Esophagus squamous epithelium (tissue), 5 donors: ENCODE measurements at regions not wholly inside any gene's neighbourhood (a gene's known extent, or its start where the extent isn't known, plus 50 kb on each side); places are given as distances from the start of the nearest gene placed in this dataset.

ENCODE experiments used
- DNase-seq: peaks from one replicate; lab custom pipeline; 2025; lab: John Stamatoyannopoulos, UW
- H3K27ac ChIP-seq, 4 donors: fragments of 200-600 bp; sonication (generic); one replicate each; pipeline ENCODE4 v1.5.1; 2016 to 2019; ENCODE audit warnings: mild to moderate bottlenecking in 1 of 4
- H3K27me3 ChIP-seq, 4 donors: fragments of 200-600 bp; sonication (generic); 1 replicate in 3 of 4; 2 replicates in 1 of 4; pipeline versions ENCODE4 v1.5.1 to v1.6.0; 2017 to 2021; ENCODE audit warnings: antibody characterized with exemption in 1 of 4
- H3K36me3 ChIP-seq, 3 donors: fragments of 200-600 bp; sonication (generic); one replicate each; pipeline ENCODE4 v1.5.1; 2016 to 2019
- H3K4me1 ChIP-seq, 3 donors: fragments of 200-600 bp; sonication (generic); one replicate each; pipeline ENCODE4 v1.5.1; 2017 to 2019
- H3K4me3 ChIP-seq, 4 donors: fragments of 200-600 bp; sonication (generic); 1 replicate in 3 of 4; 2 replicates in 1 of 4; pipeline ENCODE4 v1.5.1; 2016 to 2019; ENCODE audit warnings: mild to moderate bottlenecking in 2 of 4, moderate library complexity in 1 of 4
- H3K9me3 ChIP-seq, 3 donors: fragments of 200-600 bp; sonication (generic); one replicate each; pipeline ENCODE4 v1.5.1; 2016 to 2019
- POLR2A ChIP-seq, 4 donors: fragments of 450-650 bp; IDR thresholded peaks; one replicate each; pipeline ENCODE4 v1.6.1; 2017; ENCODE audit warnings: antibody characterized with exemption in 4 of 4, mild to moderate bottlenecking in 4 of 4, moderate library complexity in 3 of 4
- WGBS, 2 donors: methylation state at CpG; one replicate each; pipeline ENCODE4 v1.1.5; 2018; 5-methylcytosine and 5-hydroxymethylcytosine counted together
- intact Hi-C: fragments of 100-400 bp; cut with DNase I; formaldehyde crosslinking; loops from one replicate; pipeline ENCODE4 v1.15.0; 2022
- TF ChIP-seq, protein P1 (sequence below), 6 experiments: fragments of 450-650 bp in 4 of 6; fragments of 200-600 bp in 2 of 6; sonication (generic) in 2 of 6; IDR thresholded peaks; one replicate each; pipeline ENCODE4 v1.5.1; 2016 to 2019; ENCODE audit warnings: antibody characterized with exemption in 6 of 6, mild to moderate bottlenecking in 4 of 6, moderate library complexity in 4 of 6
- donor health status: DM: yes; HTN: yes; CAD: no.

GRCh38 chr5:155472780-155473179 is 459.2 kb downstream of the KIF4B start:
- no peaks in the 10 kb centered on the region for H3K36me3 ChIP-seq
- no peaks in the 10 kb centered on the region for H3K9me3 ChIP-seq
- H3K4me3 ChIP-seq, result no peak overlapping the region
- DNase-seq, result no peak
- no peaks in the 10 kb centered on the region for H3K4me1 ChIP-seq
- no peak overlapping the region for H3K27ac ChIP-seq
- no peaks in the 10 kb centered on the region for H3K27me3 ChIP-seq
- WGBS, 2 donors, result 67 to 68% methylated on average over 2 of the region's 2 CpGs
- TF ChIP-seq POLR2A (IDR thresholded peaks at IDR 0.05), result no peak
- TF ChIP-seq, protein P1, sequence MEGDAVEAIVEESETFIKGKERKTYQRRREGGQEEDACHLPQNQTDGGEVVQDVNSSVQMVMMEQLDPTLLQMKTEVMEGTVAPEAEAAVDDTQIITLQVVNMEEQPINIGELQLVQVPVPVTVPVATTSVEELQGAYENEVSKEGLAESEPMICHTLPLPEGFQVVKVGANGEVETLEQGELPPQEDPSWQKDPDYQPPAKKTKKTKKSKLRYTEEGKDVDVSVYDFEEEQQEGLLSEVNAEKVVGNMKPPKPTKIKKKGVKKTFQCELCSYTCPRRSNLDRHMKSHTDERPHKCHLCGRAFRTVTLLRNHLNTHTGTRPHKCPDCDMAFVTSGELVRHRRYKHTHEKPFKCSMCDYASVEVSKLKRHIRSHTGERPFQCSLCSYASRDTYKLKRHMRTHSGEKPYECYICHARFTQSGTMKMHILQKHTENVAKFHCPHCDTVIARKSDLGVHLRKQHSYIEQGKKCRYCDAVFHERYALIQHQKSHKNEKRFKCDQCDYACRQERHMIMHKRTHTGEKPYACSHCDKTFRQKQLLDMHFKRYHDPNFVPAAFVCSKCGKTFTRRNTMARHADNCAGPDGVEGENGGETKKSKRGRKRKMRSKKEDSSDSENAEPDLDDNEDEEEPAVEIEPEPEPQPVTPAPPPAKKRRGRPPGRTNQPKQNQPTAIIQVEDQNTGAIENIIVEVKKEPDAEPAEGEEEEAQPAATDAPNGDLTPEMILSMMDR (IDR thresholded peaks at IDR 0.05), result no peak
- intact Hi-C loops, result no loop called here

- H3K4me1 ChIP-seq, result no peaks in the 10 kb centered on the region
- TF ChIP-seq, protein P1 (IDR thresholded peaks at IDR 0.05), result no peak
- TF ChIP-seq POLR2A (IDR thresholded peaks at IDR 0.05), result no peak
Measured at GRCh38 chr5:155475318-155475717, 461.8 kb downstream of the KIF4B start.

DNA sequence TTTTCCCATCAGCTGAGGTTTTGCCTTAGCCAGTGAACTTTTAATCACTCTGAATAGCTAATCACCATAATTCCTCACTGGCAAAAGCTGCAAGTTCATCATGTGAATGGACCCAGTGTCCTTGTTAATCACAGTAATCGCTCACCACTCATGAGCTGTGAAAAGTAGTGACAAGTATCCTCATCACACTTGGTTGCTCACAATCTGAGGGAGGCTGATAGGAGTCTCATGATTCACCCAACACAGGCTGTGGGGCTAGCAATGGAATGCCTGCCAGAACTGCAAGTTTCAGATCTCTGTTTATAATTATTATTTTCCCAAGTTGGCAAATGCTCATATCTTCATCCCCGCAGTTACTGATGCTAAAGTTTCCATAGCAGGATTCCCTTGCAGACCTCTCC is 467.2 kb downstream of the KIF4B start:
- 79 to 84% methylated on average over 2 of the region's 2 CpGs for WGBS, 2 donors
- DNase-seq, result no peak
- TF ChIP-seq, protein P1 (IDR thresholded peaks at IDR 0.05), result no peak
- no peak for TF ChIP-seq POLR2A (IDR thresholded peaks at IDR 0.05)
- no peak overlapping the region for H3K27ac ChIP-seq
- H3K4me1 ChIP-seq, result no peaks in the 10 kb centered on the region
- no peaks in the 10 kb centered on the region for H3K27me3 ChIP-seq
- no peaks in the 10 kb centered on the region for H3K9me3 ChIP-seq
- H3K4me3 ChIP-seq, result no peak overlapping the region
- intact Hi-C loops, result no loop called here
- H3K36me3 ChIP-seq, result no peaks in the 10 kb centered on the region

More at GRCh38 chr5:155475318-155475717, 461.8 kb downstream of the KIF4B start:
- DNase-seq, result no peak
- H3K9me3 ChIP-seq, result no peaks in the 10 kb centered on the region
- 38 to 68% methylated on average over 2 of the region's 2 CpGs for WGBS, 2 donors
- H3K36me3 ChIP-seq, result no peaks in the 10 kb centered on the region
- H3K27ac ChIP-seq, result no peak overlapping the region
- intact Hi-C loops, result no loop called here
- no peak overlapping the region for H3K4me3 ChIP-seq
- no peaks in the 10 kb centered on the region for H3K27me3 ChIP-seq

DNA sequence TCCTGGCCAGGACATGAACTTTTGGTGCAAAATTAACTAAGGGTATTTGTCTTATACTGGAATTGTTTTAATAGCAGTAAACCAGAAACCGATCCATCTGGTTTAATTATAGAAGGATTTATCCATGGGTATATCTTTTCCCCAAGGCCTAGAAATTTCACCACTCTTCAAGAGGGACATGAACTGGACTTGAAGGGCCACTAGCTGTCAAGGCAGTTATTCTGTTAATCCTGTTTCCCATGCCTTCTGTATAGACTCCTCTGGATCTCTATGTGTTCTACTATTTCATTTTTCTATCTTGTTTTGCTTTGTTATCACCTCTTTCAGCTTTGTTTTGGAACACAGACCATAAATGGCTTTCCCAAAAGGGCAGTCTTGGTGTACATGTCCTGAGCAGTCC is 467.6 kb downstream of the KIF4B start:
- no peaks in the 10 kb centered on the region for H3K9me3 ChIP-seq
- no peaks in the 10 kb centered on the region for H3K27me3 ChIP-seq
- H3K4me1 ChIP-seq, result no peaks in the 10 kb centered on the region
- intact Hi-C loops, result no loop called here
- no peak overlapping the region for H3K27ac ChIP-seq
- DNase-seq, result no peak
- H3K36me3 ChIP-seq, result no peaks in the 10 kb centered on the region
- H3K4me3 ChIP-seq, result no peak overlapping the region
- TF ChIP-seq, protein P1 (IDR thresholded peaks at IDR 0.05), result no peak
- TF ChIP-seq POLR2A (IDR thresholded peaks at IDR 0.05), result no peak
- WGBS, 2 donors, result 67 to 79% methylated on average over 1 of the region's 1 CpG

DNA sequence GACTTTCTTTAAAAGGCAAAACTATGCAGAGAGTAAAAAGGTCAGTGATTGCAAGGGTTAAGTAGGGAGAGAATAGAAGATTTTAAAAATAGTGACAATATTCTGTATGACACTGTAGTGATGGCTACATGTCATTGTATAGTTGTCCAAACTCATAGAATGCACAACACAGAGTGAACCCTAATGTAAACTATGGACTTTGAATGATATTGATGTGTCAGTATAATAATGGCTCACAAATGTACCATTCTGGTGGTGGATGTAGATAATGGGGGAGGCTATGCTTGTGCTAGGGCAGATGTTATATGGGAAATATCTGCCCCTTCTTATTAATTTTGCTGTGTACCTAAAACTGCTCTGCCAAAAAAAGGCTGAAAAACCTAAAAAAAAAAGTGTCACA is 468.9 kb downstream of the KIF4B start:
- no peak overlapping the region for H3K27ac ChIP-seq
- H3K9me3 ChIP-seq, result no peaks in the 10 kb centered on the region
- no peaks in the 10 kb centered on the region for H3K36me3 ChIP-seq
- intact Hi-C loops, result no loop called here
- no peak overlapping the region for H3K4me3 ChIP-seq
- H3K27me3 ChIP-seq, result no peaks in the 10 kb centered on the region
- H3K4me1 ChIP-seq, result no peaks in the 10 kb centered on the region
- DNase-seq, result no peak
- TF ChIP-seq, protein P1 (IDR thresholded peaks at IDR 0.05), result no peak
- no peak for TF ChIP-seq POLR2A (IDR thresholded peaks at IDR 0.05)
